GM21515 (cell line): ENCODE measurements at regions not wholly inside any gene's neighbourhood (a gene's known extent, or its start where the extent isn't known, plus 50 kb on each side); places are given as distances from the start of the nearest gene placed in this dataset.

ENCODE experiments used
- ATAC-seq: cut with Tn5 transposase; IDR thresholded peaks from one replicate; pipeline ENCODE4 v1.9.1; 2021; ENCODE audit not compliant: unreplicated experiment

DNA sequence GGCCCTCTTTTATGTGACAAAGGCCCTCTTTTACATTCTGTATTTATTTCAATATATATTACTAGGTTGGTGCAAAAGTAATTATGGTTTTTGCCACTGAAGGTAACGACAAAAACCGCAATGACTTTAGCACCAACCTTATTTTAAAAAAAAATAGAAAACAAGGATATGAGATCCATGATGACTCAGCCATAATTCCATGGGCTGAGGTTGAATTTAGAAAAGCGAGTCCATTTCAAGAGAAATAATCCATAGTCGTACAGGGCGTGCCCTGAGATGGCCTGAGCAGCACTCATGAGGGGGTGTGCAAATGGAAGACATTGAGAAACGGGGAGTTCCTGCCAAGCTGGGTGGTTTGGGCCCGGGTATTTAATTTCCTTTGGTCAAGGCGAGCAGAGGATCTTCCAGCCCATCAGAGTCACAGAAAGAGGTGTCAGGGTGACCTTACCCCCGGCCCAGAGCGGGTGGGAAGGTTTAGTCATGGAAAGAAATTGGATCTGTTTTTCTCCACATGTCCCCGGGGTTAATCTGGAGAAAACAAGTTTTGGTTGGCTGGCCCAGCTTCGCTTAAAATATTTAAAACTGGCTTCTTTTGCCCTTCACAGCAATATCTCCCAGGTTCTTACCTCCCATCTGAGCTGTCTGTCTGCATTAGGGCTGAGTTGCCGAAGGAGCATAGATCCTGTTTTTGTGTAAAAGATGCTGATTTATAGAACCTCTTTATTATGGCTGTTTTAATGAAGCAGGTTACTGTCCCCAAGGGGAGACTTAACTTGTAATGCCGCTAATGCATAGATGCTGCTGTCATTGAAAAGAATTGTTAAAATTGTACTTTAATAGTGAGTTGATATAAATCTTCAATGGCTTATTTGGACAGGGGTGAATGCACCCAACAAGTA is 255.6 kb downstream of the PREX1 start:
- ATAC-seq: no peak

GRCh38 chr20:48569679-48570078 is 258.1 kb downstream of the PREX1 start:
- ATAC-seq: no peak

- ATAC-seq: no peak
These were observed 259.3 kb downstream of the PREX1 start for GRCh38 chr20:48568520-48568919.

DNA sequence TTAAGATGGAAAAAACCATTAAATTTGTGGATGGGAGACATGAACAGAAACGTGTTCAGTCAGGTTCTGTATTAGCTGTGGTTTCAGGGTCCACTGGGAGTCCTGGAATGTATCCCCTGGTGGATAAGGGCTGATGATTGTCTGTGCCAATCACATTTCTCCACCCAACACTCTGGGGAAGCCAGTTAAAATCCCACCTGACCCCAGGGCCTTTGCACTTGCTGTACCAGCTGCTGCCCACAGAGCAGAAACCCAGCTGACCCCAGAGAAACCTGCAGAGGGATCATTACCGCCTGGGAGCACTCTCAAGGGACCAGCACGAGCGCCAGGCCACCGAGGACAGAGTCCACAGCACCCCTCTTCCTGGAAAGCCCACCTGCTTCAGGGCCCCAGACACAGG is 260.7 kb downstream of the PREX1 start:
- ATAC-seq: no peak

- ATAC-seq: no peak
These were observed 262.7 kb downstream of the PREX1 start for GRCh38 chr20:48564982-48565539.

GRCh38 chr20:48563191-48563870 is 264.5 kb downstream of the PREX1 start:
- no peak for ATAC-seq

GRCh38 chr20:48562586-48563116 is 265.1 kb downstream of the PREX1 start:
- no peak for ATAC-seq

GRCh38 chr20:48558906-48559305 is 268.9 kb downstream of the PREX1 start:
- no peak for ATAC-seq

DNA sequence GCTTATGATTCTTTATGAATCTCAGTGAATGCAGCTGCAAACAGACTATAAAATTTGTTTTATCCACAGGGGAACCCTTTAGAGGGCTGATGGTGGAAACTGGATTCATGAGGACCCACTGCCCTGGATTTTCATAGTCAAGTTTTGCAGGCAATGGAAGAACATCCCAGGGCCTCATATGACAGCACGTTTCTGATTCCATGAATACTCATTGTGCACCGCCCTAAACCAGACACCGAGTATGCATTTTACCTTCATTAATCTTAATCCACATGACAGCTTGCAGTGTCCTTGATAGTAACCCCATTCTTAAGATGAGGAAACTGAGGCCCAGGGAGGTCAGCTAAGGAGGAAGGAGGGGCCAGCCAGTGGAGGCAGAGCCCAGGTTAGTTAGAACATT is 270.4 kb downstream of the PREX1 start:
- ATAC-seq: no peak

GRCh38 chr20:48556956-48557355 is 270.8 kb downstream of the PREX1 start:
- no peak for ATAC-seq

GRCh38 chr20:48552550-48552949 is 275.2 kb downstream of the PREX1 start:
- no peak for ATAC-seq

DNA sequence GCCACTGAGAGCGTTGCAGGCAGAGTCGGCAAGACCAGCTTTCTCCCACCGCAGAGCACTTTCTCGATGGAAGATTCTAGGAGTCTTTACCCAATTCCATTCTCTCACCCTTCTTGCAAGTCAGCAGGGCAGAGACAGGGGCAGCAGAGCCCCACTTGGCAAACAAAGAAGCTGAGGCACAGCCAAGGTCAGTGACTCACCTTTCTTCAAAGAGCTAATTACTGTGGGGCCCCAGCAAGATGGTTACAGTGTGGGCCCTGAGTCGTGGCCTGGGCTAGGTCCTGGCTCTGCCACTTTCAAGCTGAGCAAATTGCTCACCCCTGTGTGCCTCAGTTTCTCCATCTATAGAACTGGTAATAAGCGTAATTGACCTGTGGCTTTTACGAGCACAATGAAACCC is 277.0 kb downstream of the PREX1 start:
- ATAC-seq: no peak

GRCh38 chr20:48547664-48548063 is 280.1 kb downstream of the PREX1 start:
- ATAC-seq: no peak

DNA sequence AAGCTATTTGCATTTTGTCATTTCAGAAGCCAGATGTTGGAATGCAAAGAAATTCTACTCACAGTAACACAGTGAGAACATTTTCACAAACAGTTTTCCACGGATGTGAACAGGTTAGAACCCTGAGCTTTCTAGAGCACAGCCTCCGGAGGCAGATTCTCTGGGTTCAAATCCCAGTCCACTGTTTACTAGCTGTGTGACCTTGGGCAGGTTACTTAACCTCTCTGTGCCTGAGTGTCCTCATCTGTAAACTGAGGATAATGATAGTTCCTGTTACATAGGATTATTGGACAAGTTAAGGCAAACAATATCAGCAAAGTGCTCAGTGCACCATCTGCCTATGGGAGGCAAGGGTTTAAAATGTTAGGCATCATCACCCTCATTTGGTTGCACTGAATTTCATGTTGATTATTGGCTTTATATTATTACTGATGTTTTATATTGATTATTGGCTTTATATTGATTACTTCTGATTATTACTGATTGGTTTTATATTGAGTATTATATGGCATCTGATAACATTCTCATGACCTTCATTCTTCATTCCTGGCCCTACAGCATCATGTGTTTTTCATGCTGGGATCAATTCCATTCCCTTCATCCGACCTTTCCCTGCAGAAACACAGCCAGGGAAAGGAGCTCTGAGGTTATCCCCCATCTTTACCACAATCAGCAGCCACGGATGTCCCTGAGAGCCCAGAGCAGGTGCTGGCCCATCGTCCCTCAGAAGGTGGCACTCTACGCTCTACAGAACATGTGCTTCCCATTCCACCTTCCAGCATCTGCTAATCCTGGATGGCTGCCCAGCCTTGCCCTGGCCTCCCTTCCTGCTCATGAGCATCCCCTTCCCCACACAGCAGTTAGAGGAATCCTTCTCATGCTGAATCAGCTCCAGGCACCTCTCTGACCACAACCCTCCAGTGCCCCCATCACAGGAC is 283.1 kb downstream of the PREX1 start:
- ATAC-seq: no peak

GRCh38 chr20:48541581-48542071 is 286.2 kb downstream of the PREX1 start:
- no peak for ATAC-seq

- no peak for ATAC-seq
These were observed 288.9 kb downstream of the PREX1 start for GRCh38 chr20:48538856-48539255.

- no peak for ATAC-seq
These were observed 289.6 kb downstream of the PREX1 start for GRCh38 chr20:48538058-48538825.

GRCh38 chr20:48536206-48536605 is 291.6 kb downstream of the PREX1 start:
- no peak for ATAC-seq

- ATAC-seq: no peak
These were observed 292.2 kb downstream of the PREX1 start for GRCh38 chr20:48535556-48535955.

- ATAC-seq: no peak
These were observed 295.8 kb downstream of the PREX1 start for GRCh38 chr20:48532028-48532427.
